Kidney (tissue), 13 donors: ENCODE measurements at regions not wholly inside any gene's neighbourhood (a gene's known extent, or its start where the extent isn't known, plus 50 kb on each side); places are given as distances from the start of the nearest gene placed in this dataset.

ENCODE experiments used
- DNase-seq, 5 donors: peaks; one replicate each; pipeline ENCODE4 v3.0.0-alpha.2; 2013 to 2020
- FAIRE-seq: peaks from 2 replicates; lab custom pipeline; 2012; peaks lifted over from hg19 to GRCh38; lab: Jason Lieb, UNC
- H3K27ac ChIP-seq, 2 donors: one replicate each; pipeline ENCODE4 v1.7.0; 2013; ENCODE audit warnings: low read depth in 2 of 2, low read length in 2 of 2, inconsistent platforms in 1 of 2
- H3K27me3 ChIP-seq: one replicate; pipeline ENCODE4 v1.7.1; 2013; ENCODE audit warnings: low read length, inconsistent platforms; ENCODE audit not compliant: control insufficient read depth, insufficient read depth
- H3K36me3 ChIP-seq, 3 donors: one replicate each; pipeline versions ENCODE4 v1.7.0 to v1.7.1; 2013; ENCODE audit warnings: low read length in 3 of 3, control low read depth in 1 of 3, inconsistent platforms in 1 of 3; ENCODE audit not compliant: insufficient read depth in 3 of 3, control insufficient read depth in 2 of 3
- H3K4me1 ChIP-seq, 3 donors: one replicate each; pipeline versions ENCODE4 v1.7.0 to v1.7.1; 2013; ENCODE audit warnings: low read length in 3 of 3, inconsistent platforms in 1 of 3, low read depth in 1 of 3; ENCODE audit not compliant: control insufficient read depth in 2 of 3, insufficient read depth in 2 of 3
- H3K4me3 ChIP-seq, 3 donors: one replicate each; pipeline versions ENCODE4 v1.7.0 to v1.8.1; 2013; ENCODE audit warnings: low read length in 3 of 3, control low read depth in 1 of 3, inconsistent platforms in 1 of 3
- H3K9ac ChIP-seq, 3 donors: one replicate each; pipeline versions ENCODE4 v1.7.0 to v1.7.1; 2013; ENCODE audit warnings: low read length in 3 of 3, control low read depth in 1 of 3, inconsistent platforms in 1 of 3
- H3K9me3 ChIP-seq, 3 donors: one replicate each; pipeline versions ENCODE4 v1.7.0 to v1.7.1; 2013; ENCODE audit warnings: low read length in 3 of 3, control low read depth in 1 of 3, inconsistent platforms in 1 of 3; ENCODE audit not compliant: control insufficient read depth in 2 of 3, insufficient read depth in 1 of 3
- CTCF ChIP-seq: IDR thresholded peaks from 3 replicates; pipeline ENCODE4 v1.5.1; 2012; ENCODE audit warnings: mild to moderate bottlenecking, moderate library complexity, borderline replicate concordance; ENCODE audit not compliant: insufficient read depth; ENCODE audit errors: extremely low read depth
- intact Hi-C: fragments of 100-400 bp; cut with DNase I; formaldehyde crosslinking; loops from one replicate; pipeline ENCODE4 v1.11.1; 2022
- donor health status: control.
- donor health status: control.
- donor health status: control.
- donor health status: control.
- donor health status: control.
- donor health status: DM: yes; HTN: yes; CAD: no.
- donor health status: Normal renal cell carcinoma (clear cell type).

GRCh38 chr15:72994534-72995177, 57.6 kb upstream of the NEO1 start:
- intact Hi-C loops, result no loop called here
- peak in 2 of 5 donors; percentile 37 to 61 for DNase-seq
- H3K9ac ChIP-seq, result peak overlapping the region in 1 of 3 donors; percentile 9
- no peak overlapping the region for H3K27ac ChIP-seq
- no peak overlapping the region for H3K4me3 ChIP-seq
- FAIRE-seq, result no peak
- H3K4me1 ChIP-seq, result no peaks in the 10 kb centered on the region
- no peaks in the 10 kb centered on the region for H3K36me3 ChIP-seq
- H3K27me3 ChIP-seq, result no peaks in the 10 kb centered on the region
- TF ChIP-seq CTCF, result no peak
- H3K9me3 ChIP-seq, result no peaks in the 10 kb centered on the region

GRCh38 chr15:72992841-72993252, 59.4 kb upstream of the NEO1 start:
- peak in 1 of 5 donors; percentile 65 for DNase-seq
- no peak for TF ChIP-seq CTCF
- H3K9ac ChIP-seq, result no peak overlapping the region
- intact Hi-C loops, result no loop called here
- no peak overlapping the region for H3K27ac ChIP-seq
- FAIRE-seq, result no peak
- no peaks in the 10 kb centered on the region for H3K27me3 ChIP-seq
- no peaks in the 10 kb centered on the region for H3K4me1 ChIP-seq
- no peaks in the 10 kb centered on the region for H3K9me3 ChIP-seq
- H3K4me3 ChIP-seq, result no peak overlapping the region
- no peaks in the 10 kb centered on the region for H3K36me3 ChIP-seq

- Histone ChIP-seq H3K27ac (no peak overlapping the region), H3K27me3 (no peaks in the 10 kb centered on the region), H3K9ac (no peak overlapping the region), H3K4me3 (no peak overlapping the region), H3K36me3 (no peaks in the 10 kb centered on the region), H3K9me3 (no peaks in the 10 kb centered on the region), H3K4me1 (no peaks in the 10 kb centered on the region)
- TF ChIP-seq CTCF, result no peak
- no peak for DNase-seq
- intact Hi-C loops, result no loop called here
- FAIRE-seq, result no peak
These were observed 61.2 kb upstream of the NEO1 start for GRCh38 chr15:72991026-72991425.
